Panc1 (cell line): ENCODE measurements at regions not wholly inside any gene's neighbourhood (a gene's known extent, or its start where the extent isn't known, plus 50 kb on each side); places are given as distances from the start of the nearest gene placed in this dataset.

ENCODE experiments used
- ATAC-seq: fragments of 200-7000 bp; cut with Tn5 transposase; 2 replicates; pipeline ENCODE4 v1.9.1; 2020; ENCODE audit warnings: mild to moderate bottlenecking, moderate library complexity
- BruUV-seq: library from RNA; stranded (reverse); fragments of 400-500 nt; replicated peaks from 2 replicates; lab custom pipeline; 2021; lab: Mats Ljungman, UMichigan
- CTCF ChIA-PET: fragments of 300-600 bp; sonication (Branson Sonifier 250); formaldehyde crosslinking; loops from one replicate; lab custom pipeline; 2022; ENCODE audit warnings: antibody characterized with exemption; lab: Charles Lee
- POLR2A ChIA-PET: fragments of 300-600 bp; sonication (Branson Sonifier 250); formaldehyde crosslinking; loops from one replicate; lab custom pipeline; 2022; ENCODE audit warnings: antibody characterized with exemption; lab: Charles Lee
- DNase-seq: peaks from one replicate; pipeline ENCODE4 v3.0.0-alpha.2; 2010; ENCODE audit warnings: low read depth, low spot score
- H3K27ac ChIP-seq: 2 replicates; pipeline ENCODE4 v1.5.1; 2011; ENCODE audit warnings: mild to moderate bottlenecking, low read length, inconsistent platforms
- H3K27me3 ChIP-seq: fragments of 200-500 bp; sonication (Bioruptor generic); 2 replicates; pipeline ENCODE4 v1.6.0; 2014; ENCODE audit warnings: low read length, inconsistent platforms; ENCODE audit not compliant: control insufficient read depth, insufficient read depth
- H3K36me3 ChIP-seq: fragments of 200-500 bp; sonication (Bioruptor generic); 2 replicates; pipeline ENCODE4 v1.5.1; 2014; ENCODE audit warnings: inconsistent platforms, mild to moderate bottlenecking, low read length, moderate library complexity; ENCODE audit not compliant: control insufficient read depth, insufficient read depth
- H3K4me1 ChIP-seq: 2 replicates; pipeline ENCODE4 v1.5.1; 2011; ENCODE audit warnings: inconsistent platforms, mild to moderate bottlenecking, low read length, moderate library complexity; ENCODE audit not compliant: control insufficient read depth, insufficient read depth
- H3K4me3 ChIP-seq, 2 experiments: 2 replicates each; pipeline ENCODE4 v1.5.1; 2011 to 2012; ENCODE audit warnings: low read depth in 2 of 2, low read length in 2 of 2, mild to moderate bottlenecking in 2 of 2, inconsistent platforms in 1 of 2, moderate library complexity in 1 of 2
- H3K9me3 ChIP-seq: fragments of 200-500 bp; sonication (Bioruptor generic); 2 replicates; pipeline ENCODE4 v1.5.1; 2014; ENCODE audit warnings: low read depth, mild to moderate bottlenecking, inconsistent platforms, low read length, moderate library complexity; ENCODE audit not compliant: control insufficient read depth, insufficient read depth
- CTCF ChIP-seq: fragments of 450-650 bp; IDR thresholded peaks from 2 replicates; pipeline ENCODE4 v1.5.1; 2017; ENCODE audit warnings: mild to moderate bottlenecking
- POLR2AphosphoS5 ChIP-seq: IDR thresholded peaks from 2 replicates; pipeline ENCODE4 v1.6.1; 2012; ENCODE audit warnings: mild to moderate bottlenecking, low read depth, low read length, moderate library complexity
- REST ChIP-seq, 2 experiments: IDR thresholded peaks; 2 replicates each; pipeline ENCODE4 v1.6.1; 2011 to 2012; ENCODE audit warnings: low read depth in 2 of 2, control low read depth in 1 of 2, low read length in 1 of 2, mild to moderate bottlenecking in 1 of 2, moderate library complexity in 1 of 2; ENCODE audit not compliant: insufficient read depth in 1 of 2
- SIN3A ChIP-seq: IDR thresholded peaks from 2 replicates; pipeline ENCODE4 v1.6.1; 2012; ENCODE audit warnings: low read depth, mild to moderate bottlenecking, low read length, moderate library complexity, borderline replicate concordance; ENCODE audit not compliant: insufficient read depth
- TCF7L2 ChIP-seq: IDR thresholded peaks from 2 replicates; pipeline ENCODE4 v1.6.1; 2011; ENCODE audit warnings: mild to moderate bottlenecking, low read depth, low read length, inconsistent platforms
- in situ Hi-C: cut with HindIII; loops from 2 replicates; pipeline ENCODE4 v1.10.0; 2016; ENCODE audit warnings: low sequenced_read_pairs, low pct_unique_long_range_greater_than_20kb
- intact Hi-C: fragments of 100-400 bp; cut with micrococcal nuclease; formaldehyde crosslinking; loops from one replicate; pipeline ENCODE4 v1.10.0; 2022; ENCODE audit not compliant: unreplicated experiment

- H3K9me3 ChIP-seq: no peaks in the 10 kb centered on the region
- no peak overlapping the region for H3K4me3 ChIP-seq
- no TSS peak for BruUV-seq
- ATAC-seq (no peak), DNase-seq (no peak)
- H3K36me3 ChIP-seq: no peaks in the 10 kb centered on the region
- H3K4me1 ChIP-seq: no peaks in the 10 kb centered on the region
- POLR2A ChIA-PET: no interaction called here
- intact Hi-C loops (no loop called here), in situ Hi-C loops (no loop called here)
- H3K27me3 ChIP-seq: no peaks in the 10 kb centered on the region
- TF ChIP-seq REST (IDR thresholded peaks at IDR 0.05; ENCODE audit: insufficient read depth in 1 of 2, low read depth in 2 of 2, low read length in 1 of 2) (no peak), TCF7L2 (no peak)
- CTCF ChIA-PET: interaction anchor here (0.6 kb wide), 1 partner anchor 55 kb away, joined by 4 read pairs; no protein-coding TSS in a partner anchor
- H3K27ac ChIP-seq: no peak overlapping the region
Observed at GRCh38 chr1:70847013-70847412, 200.6 kb downstream of the PTGER3 start.

- TF ChIP-seq REST (IDR thresholded peaks at IDR 0.05; ENCODE audit: insufficient read depth in 1 of 2, low read depth in 2 of 2, low read length in 1 of 2) (no peak), CTCF (no peak), POLR2AphosphoS5 (no peak), SIN3A (no peak), TCF7L2 (no peak)
- Histone ChIP-seq H3K4me3 (no peak overlapping the region), H3K4me1 (no peaks in the 10 kb centered on the region), H3K27ac (no peak overlapping the region), H3K36me3 (no peaks in the 10 kb centered on the region; the same call in 1 of the 2 replicates), H3K27me3 (no peaks in the 10 kb centered on the region), H3K9me3 (no peaks in the 10 kb centered on the region)
- ChIA-PET POLR2A (no interaction called here), CTCF (no interaction called here)
- intact Hi-C loops: no loop called here
- DNase-seq (no peak), ATAC-seq (no peak)
- BruUV-seq: no TSS peak
- in situ Hi-C loops: no loop called here
Observed at GRCh38 chr1:70855203-70855602, 192.4 kb downstream of the PTGER3 start.
